AG04450 (cell line): ENCODE measurements at regions not wholly inside any gene's neighbourhood (a gene's known extent, or its start where the extent isn't known, plus 50 kb on each side); places are given as distances from the start of the nearest gene placed in this dataset.

ENCODE experiments used
- CTCF ChIA-PET: fragments of 300-600, 350-600 bp; formaldehyde crosslinking; extraction: SDS; loops from one replicate; lab custom pipeline; 2022; ENCODE audit warnings: antibody characterized with exemption, inconsistent platforms; lab: Charles Lee
- POLR2A ChIA-PET: fragments of 350-600 bp; formaldehyde crosslinking; extraction: SDS; loops from one replicate; lab custom pipeline; 2021; ENCODE audit warnings: antibody characterized with exemption, inconsistent platforms; lab: Yijun Ruan, JAX
- DNase-seq: peaks from one replicate; pipeline ENCODE4 v3.0.0-alpha.2; 2011; ENCODE audit warnings: low read depth, low spot score
- H3K27ac ChIP-seq: one replicate; pipeline ENCODE4 v1.5.1; 2012; ENCODE audit warnings: low read depth, low read length, control low read depth
- H3K27me3 ChIP-seq: one replicate; pipeline ENCODE4 v1.6.0; 2012; ENCODE audit warnings: low read length; ENCODE audit not compliant: control insufficient read depth, insufficient read depth
- H3K4me3 ChIP-seq: 2 replicates; pipeline ENCODE4 v1.5.1; 2011; ENCODE audit warnings: mild to moderate bottlenecking, low read depth, low read length, control low read depth
- H3K9me3 ChIP-seq: 2 replicates; pipeline ENCODE4 v1.5.1; 2012; ENCODE audit warnings: low read length; ENCODE audit not compliant: control insufficient read depth, insufficient read depth
- CTCF ChIP-seq: IDR thresholded peaks from 2 replicates; pipeline ENCODE4 v1.5.1; 2011; ENCODE audit warnings: low read depth, low read length, control low read depth, inconsistent platforms

GRCh38 chr3:34972481-34972880 lies 666.8 kb upstream of the ARPP21 start:
- no peaks in the 10 kb centered on the region for H3K27me3 ChIP-seq
- no peak overlapping the region for H3K4me3 ChIP-seq
- TF ChIP-seq CTCF = no peak
- H3K9me3 ChIP-seq = no peaks in the 10 kb centered on the region
- DNase-seq = no peak
- H3K27ac ChIP-seq = no peak overlapping the region
- POLR2A ChIA-PET = no interaction called here
- CTCF ChIA-PET = no interaction called here

GRCh38 chr3:34973586-34973985 lies 665.7 kb upstream of the ARPP21 start:
- CTCF ChIA-PET = no interaction called here
- H3K27ac ChIP-seq = no peak overlapping the region
- no peak overlapping the region for H3K4me3 ChIP-seq
- DNase-seq = no peak
- no peak for TF ChIP-seq CTCF
- POLR2A ChIA-PET = no interaction called here
- H3K27me3 ChIP-seq = no peaks in the 10 kb centered on the region
- H3K9me3 ChIP-seq = no peaks in the 10 kb centered on the region

GRCh38 chr3:34983631-34984030 lies 655.7 kb upstream of the ARPP21 start:
- no peak overlapping the region for H3K27ac ChIP-seq
- CTCF ChIA-PET = no interaction called here
- no peak for DNase-seq

GRCh38 chr3:34988296-34988695 lies 651.0 kb upstream of the ARPP21 start:
- POLR2A ChIA-PET = no interaction called here
- peaks cover 12% of the 10 kb centered on the region for H3K9me3 ChIP-seq
- no peak for TF ChIP-seq CTCF

More at GRCh38 chr3:34983631-34984030, 655.7 kb upstream of the ARPP21 start:
- no peak overlapping the region for H3K4me3 ChIP-seq
- no peaks in the 10 kb centered on the region for H3K27me3 ChIP-seq
- POLR2A ChIA-PET = no interaction called here
- peaks cover 14% of the 10 kb centered on the region for H3K9me3 ChIP-seq
- TF ChIP-seq CTCF = no peak

GRCh38 chr3:34995796-34996430 lies 643.4 kb upstream of the ARPP21 start:
- POLR2A ChIA-PET = no interaction called here
- CTCF ChIA-PET = no interaction called here
- H3K27me3 ChIP-seq = no peaks in the 10 kb centered on the region
- H3K27ac ChIP-seq = no peak overlapping the region
- H3K9me3 ChIP-seq = peaks cover 4% of the 10 kb centered on the region
- TF ChIP-seq CTCF = no peak
- no peak for DNase-seq
- H3K4me3 ChIP-seq = no peak overlapping the region

More at GRCh38 chr3:34988296-34988695, 651.0 kb upstream of the ARPP21 start:
- Histone ChIP-seq H3K27me3 (no peaks in the 10 kb centered on the region), H3K4me3 (no peak overlapping the region), H3K27ac (no peak overlapping the region)
- DNase-seq = no peak
- CTCF ChIA-PET = no interaction called here
